ENCODE measurements at regions not wholly inside any gene's neighbourhood (a gene's known extent, or its start where the extent isn't known, plus 50 kb on each side); places are given as distances from the start of the nearest gene placed in this dataset.

DNA sequence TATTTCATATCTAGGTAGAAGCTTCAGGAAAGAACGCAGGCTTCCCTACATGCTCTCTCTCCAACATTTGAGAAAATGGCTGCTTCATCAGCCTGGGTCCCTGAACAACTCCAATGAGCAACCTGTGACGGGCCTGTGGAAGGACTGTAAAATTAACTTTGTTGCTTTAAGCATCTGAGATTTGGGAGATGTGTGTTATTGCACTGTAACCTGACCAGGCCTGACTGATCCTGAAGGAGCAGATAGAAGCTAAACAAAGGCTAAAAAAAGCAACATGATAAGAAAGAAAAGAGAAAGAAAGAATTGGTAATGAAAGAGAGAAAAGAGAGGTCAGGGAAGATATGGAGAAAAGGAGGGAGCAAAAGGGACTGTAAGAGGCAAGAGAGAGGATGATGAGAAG lies 77.1 kb upstream of the MBNL2 start:
- no peak for TF ChIP-seq HOXB5 (CRISPR knock-in tag; IDR thresholded peaks at IDR 0.05)
- TF ChIP-seq RNF2 (IDR thresholded peaks at IDR 0.05; ENCODE audit: borderline replicate concordance, low read depth): no peak
- no peak for TF ChIP-seq HDAC2 (IDR thresholded peaks at IDR 0.05)
- TF ChIP-seq, protein P1, sequence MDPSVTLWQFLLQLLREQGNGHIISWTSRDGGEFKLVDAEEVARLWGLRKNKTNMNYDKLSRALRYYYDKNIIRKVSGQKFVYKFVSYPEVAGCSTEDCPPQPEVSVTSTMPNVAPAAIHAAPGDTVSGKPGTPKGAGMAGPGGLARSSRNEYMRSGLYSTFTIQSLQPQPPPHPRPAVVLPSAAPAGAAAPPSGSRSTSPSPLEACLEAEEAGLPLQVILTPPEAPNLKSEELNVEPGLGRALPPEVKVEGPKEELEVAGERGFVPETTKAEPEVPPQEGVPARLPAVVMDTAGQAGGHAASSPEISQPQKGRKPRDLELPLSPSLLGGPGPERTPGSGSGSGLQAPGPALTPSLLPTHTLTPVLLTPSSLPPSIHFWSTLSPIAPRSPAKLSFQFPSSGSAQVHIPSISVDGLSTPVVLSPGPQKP (IDR thresholded peaks at IDR 0.05; ENCODE audit: low read depth, low read length): no peak
- TF ChIP-seq, protein P2, sequence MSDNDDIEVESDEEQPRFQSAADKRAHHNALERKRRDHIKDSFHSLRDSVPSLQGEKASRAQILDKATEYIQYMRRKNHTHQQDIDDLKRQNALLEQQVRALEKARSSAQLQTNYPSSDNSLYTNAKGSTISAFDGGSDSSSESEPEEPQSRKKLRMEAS (IDR thresholded peaks at IDR 0.05): no peak
- TF ChIP-seq, protein P3, sequence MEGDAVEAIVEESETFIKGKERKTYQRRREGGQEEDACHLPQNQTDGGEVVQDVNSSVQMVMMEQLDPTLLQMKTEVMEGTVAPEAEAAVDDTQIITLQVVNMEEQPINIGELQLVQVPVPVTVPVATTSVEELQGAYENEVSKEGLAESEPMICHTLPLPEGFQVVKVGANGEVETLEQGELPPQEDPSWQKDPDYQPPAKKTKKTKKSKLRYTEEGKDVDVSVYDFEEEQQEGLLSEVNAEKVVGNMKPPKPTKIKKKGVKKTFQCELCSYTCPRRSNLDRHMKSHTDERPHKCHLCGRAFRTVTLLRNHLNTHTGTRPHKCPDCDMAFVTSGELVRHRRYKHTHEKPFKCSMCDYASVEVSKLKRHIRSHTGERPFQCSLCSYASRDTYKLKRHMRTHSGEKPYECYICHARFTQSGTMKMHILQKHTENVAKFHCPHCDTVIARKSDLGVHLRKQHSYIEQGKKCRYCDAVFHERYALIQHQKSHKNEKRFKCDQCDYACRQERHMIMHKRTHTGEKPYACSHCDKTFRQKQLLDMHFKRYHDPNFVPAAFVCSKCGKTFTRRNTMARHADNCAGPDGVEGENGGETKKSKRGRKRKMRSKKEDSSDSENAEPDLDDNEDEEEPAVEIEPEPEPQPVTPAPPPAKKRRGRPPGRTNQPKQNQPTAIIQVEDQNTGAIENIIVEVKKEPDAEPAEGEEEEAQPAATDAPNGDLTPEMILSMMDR (IDR thresholded peaks at IDR 0.05): no peak
- no peak for TF ChIP-seq POLR2A (IDR thresholded peaks at IDR 0.05; ENCODE audit: low read length)

All from A549 (cell line).